ENCODE measurements at regions not wholly inside any gene's neighbourhood (a gene's known extent, or its start where the extent isn't known, plus 50 kb on each side); places are given as distances from the start of the nearest gene placed in this dataset.

GRCh38 chr6:120735641-120736040 lies 598.6 kb downstream of the TBC1D32 start:
- no peak for TF ChIP-seq CTCF (IDR thresholded peaks at IDR 0.05)
- TF ChIP-seq TEAD4 (IDR thresholded peaks at IDR 0.05; ENCODE audit: borderline replicate concordance, insufficient read depth): no peak
- TF ChIP-seq ZBTB33 (IDR thresholded peaks at IDR 0.05; ENCODE audit: borderline replicate concordance, low read depth): no peak
- TF ChIP-seq POLR2AphosphoS5 (IDR thresholded peaks at IDR 0.05; ENCODE audit: low read depth, low read length): no peak
- TF ChIP-seq JUND (IDR thresholded peaks at IDR 0.05): no peak
- TF ChIP-seq REST (IDR thresholded peaks at IDR 0.05; ENCODE audit: low read depth, low read length): no peak
- TF ChIP-seq RAD21 (IDR thresholded peaks at IDR 0.05; ENCODE audit: low read length): no peak
- no peak for TF ChIP-seq MAX (IDR thresholded peaks at IDR 0.05; ENCODE audit: low read depth)
- TF ChIP-seq USF1 (IDR thresholded peaks at IDR 0.05; ENCODE audit: borderline replicate concordance, low read depth): no peak
- TF ChIP-seq EP300 (IDR thresholded peaks at IDR 0.05; ENCODE audit: borderline replicate concordance in 1 of 2, low read depth in 1 of 2, low read length in 1 of 2): no peak
- no peak for TF ChIP-seq CHD2 (IDR thresholded peaks at IDR 0.05; ENCODE audit: low read length, partially characterized antibody)
